ENCODE measurements at regions not wholly inside any gene's neighbourhood (a gene's known extent, or its start where the extent isn't known, plus 50 kb on each side); places are given as distances from the start of the nearest gene placed in this dataset.

DNA sequence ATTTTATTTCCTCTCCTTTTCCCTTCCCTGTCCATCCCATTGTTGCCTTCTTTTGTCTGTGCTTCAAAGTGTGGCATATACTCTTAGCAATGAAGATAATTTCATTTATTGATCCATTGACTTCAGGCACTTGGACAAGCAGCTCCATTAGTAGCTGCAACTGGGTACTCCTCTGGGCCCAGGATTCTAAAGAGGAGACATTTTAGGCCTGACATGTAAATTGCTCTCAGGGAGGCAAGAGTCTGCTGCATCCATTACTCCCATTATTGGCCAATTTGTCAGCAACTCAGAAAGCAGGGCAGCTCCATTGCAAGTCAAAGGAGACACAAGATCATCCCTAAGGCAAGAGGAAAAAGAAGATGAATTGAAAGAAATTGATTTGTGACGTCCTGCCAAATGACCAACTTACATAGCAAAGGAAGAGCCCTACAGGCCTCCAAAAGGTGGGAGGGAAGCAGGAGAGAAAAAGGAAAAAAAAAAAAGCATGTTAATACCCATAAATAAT, 1094.1 kb upstream of the FLRT2 start:
- TF ChIP-seq CTCF (IDR thresholded peaks at IDR 0.05; ENCODE audit: low read depth, low read length): no peak
- H3K4me3 ChIP-seq (ENCODE audit: low read depth, low read length): no peak overlapping the region

DNA sequence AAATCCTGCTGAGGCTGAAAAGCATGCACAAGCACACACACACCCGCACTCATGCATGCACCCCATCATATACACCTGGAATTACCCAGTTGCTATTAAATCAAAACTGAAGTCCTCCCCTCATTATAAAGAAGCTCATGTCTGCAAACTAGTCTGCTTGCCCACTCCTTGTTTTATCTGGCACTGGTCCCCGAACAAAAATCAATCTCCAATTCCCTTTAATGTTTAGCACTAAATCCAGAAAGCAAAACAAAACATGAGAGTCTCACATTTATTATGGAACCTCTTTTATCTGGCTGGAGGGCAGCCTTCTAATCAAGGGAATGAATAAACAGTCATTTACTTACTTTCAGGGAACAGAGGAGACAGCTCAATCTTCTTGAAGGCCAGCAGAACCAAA, 1093.4 kb upstream of the FLRT2 start:
- TF ChIP-seq CTCF (IDR thresholded peaks at IDR 0.05; ENCODE audit: low read depth, low read length): no peak
- no peak overlapping the region for H3K4me3 ChIP-seq (ENCODE audit: low read depth, low read length)

GRCh38 chr14:84442521-84442920, 1087.4 kb upstream of the FLRT2 start:
- TF ChIP-seq CTCF (IDR thresholded peaks at IDR 0.05; ENCODE audit: low read depth, low read length): no peak
- H3K4me3 ChIP-seq (ENCODE audit: low read depth, low read length): no peak overlapping the region

- no peak for TF ChIP-seq CTCF (IDR thresholded peaks at IDR 0.05; ENCODE audit: low read depth, low read length)
Measured at GRCh38 chr14:84445486-84445885, 1084.5 kb upstream of the FLRT2 start.

GRCh38 chr14:84446250-84446649, 1083.7 kb upstream of the FLRT2 start:
- H3K4me3 ChIP-seq (ENCODE audit: low read depth, low read length): no peak overlapping the region
- TF ChIP-seq CTCF (IDR thresholded peaks at IDR 0.05; ENCODE audit: low read depth, low read length): no peak

More at GRCh38 chr14:84445486-84445885, 1084.5 kb upstream of the FLRT2 start:
- no peak overlapping the region for H3K4me3 ChIP-seq (ENCODE audit: low read depth, low read length)

DNA sequence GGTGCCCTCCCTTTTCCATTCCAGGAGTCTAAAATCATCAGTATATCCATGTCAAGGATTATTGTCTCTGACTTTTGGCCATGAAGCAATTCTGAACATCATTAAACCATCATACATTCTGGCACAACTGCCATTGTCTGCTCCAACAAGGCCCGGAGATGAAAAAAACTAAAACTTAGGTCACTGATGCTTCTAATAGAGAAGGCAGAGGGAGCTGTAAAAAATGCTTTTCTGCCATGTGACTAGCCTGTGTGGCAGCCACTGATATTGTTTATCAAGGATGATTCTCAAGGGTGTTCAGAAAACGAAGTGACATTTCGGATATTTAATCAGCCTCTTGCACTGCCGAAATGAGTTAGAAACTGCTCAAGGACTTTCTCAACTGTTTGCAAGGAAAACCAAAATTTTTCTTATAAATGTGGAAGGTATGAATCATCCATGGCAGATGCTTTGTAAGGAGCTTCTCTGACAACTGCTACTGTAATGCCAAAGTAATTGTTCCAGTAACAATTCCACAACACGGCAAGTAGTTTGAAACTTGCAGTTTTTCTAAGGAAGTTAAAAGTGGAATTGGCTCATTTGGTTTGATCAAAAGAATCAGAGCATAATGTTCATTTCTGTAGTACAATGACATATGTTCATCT, 1076.5 kb upstream of the FLRT2 start:
- TF ChIP-seq CTCF (IDR thresholded peaks at IDR 0.05; ENCODE audit: low read depth, low read length): no peak
- H3K4me3 ChIP-seq (ENCODE audit: low read depth, low read length): no peak overlapping the region

- H3K4me3 ChIP-seq (ENCODE audit: low read depth, low read length): no peak overlapping the region
- no peak for TF ChIP-seq CTCF (IDR thresholded peaks at IDR 0.05; ENCODE audit: low read depth, low read length)
Measured at GRCh38 chr14:84454114-84454513, 1075.8 kb upstream of the FLRT2 start.

All from WI38 (cell line).